ENCODE measurements at regions not wholly inside any gene's neighbourhood (a gene's known extent, or its start where the extent isn't known, plus 50 kb on each side); places are given as distances from the start of the nearest gene placed in this dataset.

DNA sequence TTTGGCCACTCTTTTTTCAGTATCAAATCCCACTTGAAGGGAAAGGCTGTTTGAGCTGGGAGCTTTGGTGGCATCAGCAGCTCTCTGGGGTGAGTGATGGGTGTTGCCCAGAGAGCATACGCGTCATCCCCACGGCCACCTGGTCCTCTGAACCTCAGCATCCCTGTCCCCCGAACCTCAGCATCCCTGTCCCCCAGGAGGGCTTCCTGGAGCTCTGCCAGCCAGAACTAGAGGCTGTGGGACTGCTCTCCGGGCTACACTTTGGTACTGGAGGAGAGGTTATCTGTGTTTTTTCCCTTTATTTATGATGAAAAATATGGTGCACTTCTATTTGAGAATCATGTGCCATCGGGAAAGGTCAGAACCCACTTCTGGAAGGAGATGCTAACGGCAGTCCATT lies 131.5 kb upstream of the RTL1 start:
- Histone ChIP-seq H3K36me3 (replicated peaks in 1 of 2; ENCODE audit: control insufficient read depth in 1 of 2, insufficient read depth in 2 of 2, low read length in 2 of 2) (no peaks in the 10 kb centered on the region), H3K4me1 (ENCODE audit: control insufficient read depth in 1 of 2, insufficient read depth in 2 of 2, low read length in 2 of 2) (no peaks in the 10 kb centered on the region), H3K79me2 (ENCODE audit: insufficient read depth, low read length) (no peaks in the 10 kb centered on the region), H3K9me3 (replicated peaks in 1 of 2; ENCODE audit: control insufficient read depth in 1 of 2, insufficient read depth in 1 of 2, low read length in 2 of 2) (no peaks in the 10 kb centered on the region), H3K4me2 (replicated peaks; ENCODE audit: extremely low read depth, low read length, poor library complexity, severe bottlenecking) (no peak overlapping the region), H3K4me3 (replicated peaks in 1 of 3; ENCODE audit: low read depth in 2 of 3, low read length in 3 of 3) (no peak overlapping the region), H3K9ac (ENCODE audit: insufficient read depth, low read length, poor library complexity, severe bottlenecking) (no peak overlapping the region), H2AFZ (ENCODE audit: insufficient read depth, low read depth, low read length, poor library complexity, severe bottlenecking) (no peak overlapping the region), H3K27me3 (ENCODE audit: control insufficient read depth in 2 of 2, insufficient read depth in 2 of 2, low read length in 2 of 2) (no peaks in the 10 kb centered on the region), H3K27ac (ENCODE audit: low read depth in 1 of 2, low read length in 2 of 2) (no peak overlapping the region), H4K20me1 (ENCODE audit: insufficient read depth, low read length) (no peaks in the 10 kb centered on the region)
- Mint-ChIP-seq H3K27me3 (ENCODE audit: low read depth in 3 of 3) (peaks cover 2 to 6% (median 4%) of the 10 kb centered on the region in 3 donors), H3K27ac (no peak overlapping the region), H3K9me3 (peaks cover 0 to 4% (median 0%) of the 10 kb centered on the region in 7 donors), H3K4me3 (no peak overlapping the region), H3K36me3 (no peaks in the 10 kb centered on the region), H3K4me1 (peaks cover 1% of the 10 kb centered on the region)
- 83% methylated on average over 4 of the region's 7 CpGs for WGBS (ENCODE audit: insufficient coverage)
- TF ChIP-seq, protein P1, sequence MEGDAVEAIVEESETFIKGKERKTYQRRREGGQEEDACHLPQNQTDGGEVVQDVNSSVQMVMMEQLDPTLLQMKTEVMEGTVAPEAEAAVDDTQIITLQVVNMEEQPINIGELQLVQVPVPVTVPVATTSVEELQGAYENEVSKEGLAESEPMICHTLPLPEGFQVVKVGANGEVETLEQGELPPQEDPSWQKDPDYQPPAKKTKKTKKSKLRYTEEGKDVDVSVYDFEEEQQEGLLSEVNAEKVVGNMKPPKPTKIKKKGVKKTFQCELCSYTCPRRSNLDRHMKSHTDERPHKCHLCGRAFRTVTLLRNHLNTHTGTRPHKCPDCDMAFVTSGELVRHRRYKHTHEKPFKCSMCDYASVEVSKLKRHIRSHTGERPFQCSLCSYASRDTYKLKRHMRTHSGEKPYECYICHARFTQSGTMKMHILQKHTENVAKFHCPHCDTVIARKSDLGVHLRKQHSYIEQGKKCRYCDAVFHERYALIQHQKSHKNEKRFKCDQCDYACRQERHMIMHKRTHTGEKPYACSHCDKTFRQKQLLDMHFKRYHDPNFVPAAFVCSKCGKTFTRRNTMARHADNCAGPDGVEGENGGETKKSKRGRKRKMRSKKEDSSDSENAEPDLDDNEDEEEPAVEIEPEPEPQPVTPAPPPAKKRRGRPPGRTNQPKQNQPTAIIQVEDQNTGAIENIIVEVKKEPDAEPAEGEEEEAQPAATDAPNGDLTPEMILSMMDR (IDR thresholded peaks at IDR 0.05) = no peak
- intact Hi-C loops (cut with micrococcal nuclease) = no loop called here
- no peak for DNase-seq

DNA sequence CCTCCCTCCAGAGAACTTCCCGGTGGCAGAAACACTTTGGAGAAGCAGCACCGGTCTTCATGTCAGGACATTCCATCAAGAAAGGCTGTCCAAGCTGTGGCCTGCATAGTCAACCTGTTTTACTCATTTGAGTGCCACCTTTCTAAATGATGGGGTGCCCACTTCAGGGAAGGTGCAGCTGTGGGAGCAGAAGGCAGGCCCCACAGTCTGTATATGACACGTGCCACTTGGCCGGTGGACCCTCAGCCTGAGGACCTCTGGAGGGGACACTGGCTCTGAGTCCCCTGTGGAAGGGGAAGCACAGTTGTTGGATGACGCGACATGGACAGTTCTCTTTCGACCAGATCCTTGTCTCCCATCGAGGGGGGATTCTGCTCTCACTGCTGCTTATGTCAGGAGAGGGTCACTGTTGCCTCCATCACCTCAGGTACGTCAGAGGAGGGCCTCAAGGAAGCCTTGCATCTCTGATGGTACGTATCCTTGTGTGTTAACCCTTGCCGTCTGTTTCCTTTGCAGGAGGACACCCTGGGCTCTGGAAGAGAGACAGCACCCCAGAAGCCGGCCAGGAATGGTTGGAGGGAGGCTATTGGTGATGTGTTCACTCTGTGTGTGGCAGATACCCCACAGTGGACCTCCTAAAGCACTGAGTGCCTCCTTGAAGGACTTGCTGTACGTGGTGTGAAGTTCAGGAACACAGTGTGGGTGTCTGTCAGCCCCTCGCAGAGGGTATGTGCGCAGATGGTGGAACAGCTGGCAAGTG lies 132.1 kb upstream of the RTL1 start:
- Histone ChIP-seq H3K27me3 (ENCODE audit: control insufficient read depth in 2 of 2, insufficient read depth in 2 of 2, low read length in 2 of 2) (no peaks in the 10 kb centered on the region), H4K20me1 (ENCODE audit: insufficient read depth, low read length) (no peaks in the 10 kb centered on the region), H3K4me3 (replicated peaks in 1 of 3; ENCODE audit: low read depth in 2 of 3, low read length in 3 of 3) (no peak overlapping the region), H3K36me3 (replicated peaks in 1 of 2; ENCODE audit: control insufficient read depth in 1 of 2, insufficient read depth in 2 of 2, low read length in 2 of 2) (no peaks in the 10 kb centered on the region), H3K9ac (ENCODE audit: insufficient read depth, low read length, poor library complexity, severe bottlenecking) (no peak overlapping the region), H3K4me1 (ENCODE audit: control insufficient read depth in 1 of 2, insufficient read depth in 2 of 2, low read length in 2 of 2) (no peaks in the 10 kb centered on the region), H3K79me2 (ENCODE audit: insufficient read depth, low read length) (no peaks in the 10 kb centered on the region), H3K4me2 (replicated peaks; ENCODE audit: extremely low read depth, low read length, poor library complexity, severe bottlenecking) (no peak overlapping the region), H2AFZ (ENCODE audit: insufficient read depth, low read depth, low read length, poor library complexity, severe bottlenecking) (no peak overlapping the region), H3K9me3 (replicated peaks in 1 of 2; ENCODE audit: control insufficient read depth in 1 of 2, insufficient read depth in 1 of 2, low read length in 2 of 2) (no peaks in the 10 kb centered on the region), H3K27ac (ENCODE audit: low read depth in 1 of 2, low read length in 2 of 2) (no peak overlapping the region)
- TF ChIP-seq, protein P1 (IDR thresholded peaks at IDR 0.05) = no peak
- Mint-ChIP-seq H3K36me3 (no peaks in the 10 kb centered on the region), H3K27me3 (ENCODE audit: low read depth in 3 of 3) (peaks cover 2 to 6% (median 4%) of the 10 kb centered on the region in 3 donors), H3K27ac (no peak overlapping the region), H3K4me3 (no peak overlapping the region), H3K4me1 (peaks cover 1% of the 10 kb centered on the region), H3K9me3 (peaks cover 0 to 6% (median 2%) of the 10 kb centered on the region in 7 donors)
- 92% methylated on average over 12 of the region's 15 CpGs for WGBS (ENCODE audit: insufficient coverage)
- DNase-seq = no peak
- intact Hi-C loops (cut with micrococcal nuclease) = no loop called here

Data from CD14-positive monocyte (primary cell).